SK-N-SH (cell line): ENCODE measurements at regions not wholly inside any gene's neighbourhood (a gene's known extent, or its start where the extent isn't known, plus 50 kb on each side); places are given as distances from the start of the nearest gene placed in this dataset.

Source experiments
- CHD2 ChIP-seq: fragments of 150-350 bp; IDR thresholded peaks from 2 replicates; pipeline ENCODE4 v1.6.1; 2018; ENCODE audit warnings: low read length; ENCODE audit not compliant: partially characterized antibody
- JUND ChIP-seq: IDR thresholded peaks from 2 replicates; pipeline ENCODE4 v1.4.0; 2012
- USF1 ChIP-seq: IDR thresholded peaks from 2 replicates; pipeline ENCODE4 v1.4.0; 2012; ENCODE audit warnings: low read depth, borderline replicate concordance
- TF ChIP-seq, protein P1 (sequence below): IDR thresholded peaks from 2 replicates; pipeline ENCODE4 v1.6.1; 2012; ENCODE audit warnings: mild to moderate bottlenecking, low read depth, low read length, moderate library complexity
- TF ChIP-seq, protein P2 (sequence below): fragments of 200-600 bp; sonication (generic); IDR thresholded peaks from 2 replicates; pipeline ENCODE4 v1.6.1; 2017; ENCODE audit warnings: antibody characterized with exemption, mild to moderate bottlenecking, moderate library complexity

DNA sequence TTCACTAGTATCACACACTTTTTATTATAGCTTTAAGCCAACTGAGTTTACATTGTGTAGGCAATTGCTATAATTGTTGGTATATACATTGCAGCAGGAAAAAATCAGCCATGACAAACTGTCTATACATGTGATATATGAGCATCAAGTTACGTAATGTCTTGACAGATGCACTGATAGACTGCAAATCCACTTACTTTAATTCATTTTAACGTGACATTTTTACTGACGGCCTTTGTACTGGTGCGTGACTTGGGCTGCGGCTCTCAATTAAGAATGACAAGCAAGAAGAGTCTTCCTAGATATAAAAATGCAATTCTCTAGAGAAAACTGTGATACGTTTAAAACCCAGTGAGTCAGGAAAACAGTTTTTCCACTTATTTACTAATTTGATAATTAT is 143.8 kb downstream of the ACTRT1 start:
- TF ChIP-seq CHD2 (no peak), JUND (no peak), USF1 (no peak)
- TF ChIP-seq, protein P1, sequence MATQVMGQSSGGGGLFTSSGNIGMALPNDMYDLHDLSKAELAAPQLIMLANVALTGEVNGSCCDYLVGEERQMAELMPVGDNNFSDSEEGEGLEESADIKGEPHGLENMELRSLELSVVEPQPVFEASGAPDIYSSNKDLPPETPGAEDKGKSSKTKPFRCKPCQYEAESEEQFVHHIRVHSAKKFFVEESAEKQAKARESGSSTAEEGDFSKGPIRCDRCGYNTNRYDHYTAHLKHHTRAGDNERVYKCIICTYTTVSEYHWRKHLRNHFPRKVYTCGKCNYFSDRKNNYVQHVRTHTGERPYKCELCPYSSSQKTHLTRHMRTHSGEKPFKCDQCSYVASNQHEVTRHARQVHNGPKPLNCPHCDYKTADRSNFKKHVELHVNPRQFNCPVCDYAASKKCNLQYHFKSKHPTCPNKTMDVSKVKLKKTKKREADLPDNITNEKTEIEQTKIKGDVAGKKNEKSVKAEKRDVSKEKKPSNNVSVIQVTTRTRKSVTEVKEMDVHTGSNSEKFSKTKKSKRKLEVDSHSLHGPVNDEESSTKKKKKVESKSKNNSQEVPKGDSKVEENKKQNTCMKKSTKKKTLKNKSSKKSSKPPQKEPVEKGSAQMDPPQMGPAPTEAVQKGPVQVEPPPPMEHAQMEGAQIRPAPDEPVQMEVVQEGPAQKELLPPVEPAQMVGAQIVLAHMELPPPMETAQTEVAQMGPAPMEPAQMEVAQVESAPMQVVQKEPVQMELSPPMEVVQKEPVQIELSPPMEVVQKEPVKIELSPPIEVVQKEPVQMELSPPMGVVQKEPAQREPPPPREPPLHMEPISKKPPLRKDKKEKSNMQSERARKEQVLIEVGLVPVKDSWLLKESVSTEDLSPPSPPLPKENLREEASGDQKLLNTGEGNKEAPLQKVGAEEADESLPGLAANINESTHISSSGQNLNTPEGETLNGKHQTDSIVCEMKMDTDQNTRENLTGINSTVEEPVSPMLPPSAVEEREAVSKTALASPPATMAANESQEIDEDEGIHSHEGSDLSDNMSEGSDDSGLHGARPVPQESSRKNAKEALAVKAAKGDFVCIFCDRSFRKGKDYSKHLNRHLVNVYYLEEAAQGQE = no peak
- TF ChIP-seq, protein P2, sequence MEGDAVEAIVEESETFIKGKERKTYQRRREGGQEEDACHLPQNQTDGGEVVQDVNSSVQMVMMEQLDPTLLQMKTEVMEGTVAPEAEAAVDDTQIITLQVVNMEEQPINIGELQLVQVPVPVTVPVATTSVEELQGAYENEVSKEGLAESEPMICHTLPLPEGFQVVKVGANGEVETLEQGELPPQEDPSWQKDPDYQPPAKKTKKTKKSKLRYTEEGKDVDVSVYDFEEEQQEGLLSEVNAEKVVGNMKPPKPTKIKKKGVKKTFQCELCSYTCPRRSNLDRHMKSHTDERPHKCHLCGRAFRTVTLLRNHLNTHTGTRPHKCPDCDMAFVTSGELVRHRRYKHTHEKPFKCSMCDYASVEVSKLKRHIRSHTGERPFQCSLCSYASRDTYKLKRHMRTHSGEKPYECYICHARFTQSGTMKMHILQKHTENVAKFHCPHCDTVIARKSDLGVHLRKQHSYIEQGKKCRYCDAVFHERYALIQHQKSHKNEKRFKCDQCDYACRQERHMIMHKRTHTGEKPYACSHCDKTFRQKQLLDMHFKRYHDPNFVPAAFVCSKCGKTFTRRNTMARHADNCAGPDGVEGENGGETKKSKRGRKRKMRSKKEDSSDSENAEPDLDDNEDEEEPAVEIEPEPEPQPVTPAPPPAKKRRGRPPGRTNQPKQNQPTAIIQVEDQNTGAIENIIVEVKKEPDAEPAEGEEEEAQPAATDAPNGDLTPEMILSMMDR = no peak
